ENCODE measurements at regions not wholly inside any gene's neighbourhood (a gene's known extent, or its start where the extent isn't known, plus 50 kb on each side); places are given as distances from the start of the nearest gene placed in this dataset.

GRCh38 chr1:70892140-70892539 is 155.5 kb downstream of the PTGER3 start:
- H3K27me3 Mint-ChIP-seq (ENCODE audit: unreplicated experiment), result no peaks in the 10 kb centered on the region
- no peak overlapping the region for H3K4me3 Mint-ChIP-seq (ENCODE audit: unreplicated experiment)
- no peak for TF ChIP-seq CTCF (IDR thresholded peaks at IDR 0.05; ENCODE audit: partially characterized antibody, unreplicated experiment)
- no peaks in the 10 kb centered on the region for H3K4me1 Mint-ChIP-seq (ENCODE audit: low read depth, unreplicated experiment)
- DNase-seq, result no peak
- H3K36me3 Mint-ChIP-seq (ENCODE audit: unreplicated experiment), result no peaks in the 10 kb centered on the region
- H3K9me3 Mint-ChIP-seq (ENCODE audit: unreplicated experiment), result no peaks in the 10 kb centered on the region
- H3K27ac Mint-ChIP-seq (ENCODE audit: unreplicated experiment), result no peak overlapping the region

- Mint-ChIP-seq H3K4me3 (ENCODE audit: unreplicated experiment) (no peak overlapping the region), H3K27me3 (ENCODE audit: unreplicated experiment) (no peaks in the 10 kb centered on the region), H3K27ac (ENCODE audit: unreplicated experiment) (no peak overlapping the region), H3K4me1 (ENCODE audit: low read depth, unreplicated experiment) (no peaks in the 10 kb centered on the region), H3K36me3 (ENCODE audit: unreplicated experiment) (no peaks in the 10 kb centered on the region), H3K9me3 (ENCODE audit: unreplicated experiment) (no peaks in the 10 kb centered on the region)
- no peak for DNase-seq
- TF ChIP-seq CTCF (IDR thresholded peaks at IDR 0.05; ENCODE audit: partially characterized antibody, unreplicated experiment), result no peak
These were observed 154.7 kb downstream of the PTGER3 start for GRCh38 chr1:70892930-70893329.

- no peak overlapping the region for H3K4me3 Mint-ChIP-seq (ENCODE audit: unreplicated experiment)
- no peaks in the 10 kb centered on the region for H3K4me1 Mint-ChIP-seq (ENCODE audit: low read depth, unreplicated experiment)
- no peaks in the 10 kb centered on the region for H3K9me3 Mint-ChIP-seq (ENCODE audit: unreplicated experiment)
- H3K27ac Mint-ChIP-seq (ENCODE audit: unreplicated experiment), result no peak overlapping the region
- no peaks in the 10 kb centered on the region for H3K36me3 Mint-ChIP-seq (ENCODE audit: unreplicated experiment)
- no peaks in the 10 kb centered on the region for H3K27me3 Mint-ChIP-seq (ENCODE audit: unreplicated experiment)
- DNase-seq, result no peak
- no peak for TF ChIP-seq CTCF (IDR thresholded peaks at IDR 0.05; ENCODE audit: partially characterized antibody, unreplicated experiment)
These were observed 154.2 kb downstream of the PTGER3 start for GRCh38 chr1:70893381-70893780.

GRCh38 chr1:70895531-70895930 is 152.1 kb downstream of the PTGER3 start:
- Mint-ChIP-seq H3K27me3 (ENCODE audit: unreplicated experiment) (no peaks in the 10 kb centered on the region), H3K9me3 (ENCODE audit: unreplicated experiment) (no peaks in the 10 kb centered on the region), H3K4me1 (ENCODE audit: low read depth, unreplicated experiment) (peaks cover 9% of the 10 kb centered on the region), H3K4me3 (ENCODE audit: unreplicated experiment) (no peak overlapping the region), H3K36me3 (ENCODE audit: unreplicated experiment) (no peaks in the 10 kb centered on the region), H3K27ac (ENCODE audit: unreplicated experiment) (no peak overlapping the region)
- no peak for TF ChIP-seq CTCF (IDR thresholded peaks at IDR 0.05; ENCODE audit: partially characterized antibody, unreplicated experiment)
- DNase-seq, result no peak

GRCh38 chr1:70896224-70896623 is 151.4 kb downstream of the PTGER3 start:
- Mint-ChIP-seq H3K36me3 (ENCODE audit: unreplicated experiment) (no peaks in the 10 kb centered on the region), H3K9me3 (ENCODE audit: unreplicated experiment) (no peaks in the 10 kb centered on the region), H3K4me1 (ENCODE audit: low read depth, unreplicated experiment) (peaks cover 9% of the 10 kb centered on the region), H3K27ac (ENCODE audit: unreplicated experiment) (no peak overlapping the region), H3K27me3 (ENCODE audit: unreplicated experiment) (no peaks in the 10 kb centered on the region), H3K4me3 (ENCODE audit: unreplicated experiment) (no peak overlapping the region)
- no peak for TF ChIP-seq CTCF (IDR thresholded peaks at IDR 0.05; ENCODE audit: partially characterized antibody, unreplicated experiment)
- DNase-seq, result no peak
